PFSK-1 (cell line): ENCODE measurements at regions not wholly inside any gene's neighbourhood (a gene's known extent, or its start where the extent isn't known, plus 50 kb on each side); places are given as distances from the start of the nearest gene placed in this dataset.

Experiments used
- FOXP2 ChIP-seq: optimal IDR thresholded peaks from 2 replicates; pipeline ENCODE3; 2011; ENCODE audit warnings: borderline replicate concordance, control low read depth, inconsistent platforms; ENCODE audit not compliant: insufficient read depth; ENCODE audit errors: extremely low read length, extremely low read depth
- POLR2AphosphoS5 ChIP-seq: IDR thresholded peaks from 2 replicates; pipeline ENCODE4 v1.6.1; 2012; ENCODE audit warnings: low read depth, mild to moderate bottlenecking, control low read depth, low read length, moderate library complexity
- REST ChIP-seq, 2 experiments: IDR thresholded peaks; 2 replicates each; pipeline versions ENCODE4 v1.6.1 to v1.8.0; 2011 to 2012; ENCODE audit warnings: low read depth in 2 of 2, low read length in 2 of 2, control low read depth in 1 of 2, inconsistent platforms in 1 of 2, mild to moderate bottlenecking in 1 of 2, moderate library complexity in 1 of 2; ENCODE audit not compliant: insufficient read depth in 1 of 2
- SIN3A ChIP-seq: IDR thresholded peaks from 2 replicates; pipeline ENCODE4 v1.6.1; 2012; ENCODE audit warnings: mild to moderate bottlenecking, low read length, moderate library complexity, borderline replicate concordance; ENCODE audit not compliant: insufficient read depth
- TAF1 ChIP-seq: IDR thresholded peaks from 2 replicates; pipeline ENCODE4 v1.6.1; 2012; ENCODE audit warnings: low read length, control low read depth, borderline replicate concordance; ENCODE audit not compliant: insufficient read depth

- TF ChIP-seq SIN3A (no peak), TAF1 (no peak), POLR2AphosphoS5 (no peak), FOXP2 (no peak), REST (IDR thresholded peaks at IDR 0.05; ENCODE audit: insufficient read depth in 1 of 2, low read depth in 2 of 2, low read length in 2 of 2) (no peak)
Observed at GRCh38 chr17:33473061-33473460, 180.0 kb upstream of the ASIC2 start.

- TF ChIP-seq FOXP2 (no peak), REST (IDR thresholded peaks at IDR 0.05; ENCODE audit: insufficient read depth in 1 of 2, low read depth in 2 of 2, low read length in 2 of 2) (no peak), POLR2AphosphoS5 (no peak), TAF1 (no peak), SIN3A (no peak)
Observed at GRCh38 chr17:33474789-33475188, 181.7 kb upstream of the ASIC2 start.

- no peak for TF ChIP-seq REST (IDR thresholded peaks at IDR 0.05; ENCODE audit: insufficient read depth in 1 of 2, low read depth in 2 of 2, low read length in 2 of 2)
Observed at GRCh38 chr17:33475594-33475993, 182.5 kb upstream of the ASIC2 start.

DNA sequence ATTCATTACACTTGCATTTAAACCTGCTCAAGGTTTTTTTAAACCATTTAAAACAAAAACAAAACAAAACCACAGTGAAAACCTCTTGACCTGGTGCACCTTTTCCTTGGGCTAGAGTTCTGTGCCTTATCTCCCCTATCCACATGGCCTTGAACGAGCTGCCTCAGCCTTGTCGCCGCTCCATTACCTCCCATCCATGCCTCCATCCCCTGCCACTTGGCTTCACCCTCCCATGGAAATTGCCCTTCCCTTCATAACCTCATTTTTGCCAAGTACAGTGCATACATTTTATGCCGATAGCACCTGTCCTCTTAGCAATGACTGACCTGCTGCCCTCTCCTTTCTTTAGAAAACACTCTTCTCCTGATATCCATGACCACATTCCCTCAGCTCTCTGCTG is 188.6 kb upstream of the ASIC2 start:
- TF ChIP-seq REST (IDR thresholded peaks at IDR 0.05; ENCODE audit: insufficient read depth in 1 of 2, low read depth in 2 of 2, low read length in 2 of 2) (no peak), POLR2AphosphoS5 (no peak), SIN3A (no peak), FOXP2 (no peak), TAF1 (no peak)

GRCh38 chr17:33482636-33483035 is 189.5 kb upstream of the ASIC2 start:
- no peak for TF ChIP-seq FOXP2
- no peak for TF ChIP-seq TAF1
- no peak for TF ChIP-seq SIN3A
- no peak for TF ChIP-seq POLR2AphosphoS5
- no peak for TF ChIP-seq REST (IDR thresholded peaks at IDR 0.05; ENCODE audit: insufficient read depth in 1 of 2, low read depth in 2 of 2, low read length in 2 of 2)
